ENCODE measurements at regions not wholly inside any gene's neighbourhood (a gene's known extent, or its start where the extent isn't known, plus 50 kb on each side); places are given as distances from the start of the nearest gene placed in this dataset.

GRCh38 chr2:167424803-167425755 is 536.8 kb downstream of the XIRP2 start:
- no peak for ATAC-seq
- DNase-seq: no peak
- intact Hi-C loops (cut with DNase I): no loop called here

GRCh38 chr2:167424221-167424620 is 535.9 kb downstream of the XIRP2 start:
- ATAC-seq (no peak), DNase-seq (no peak)
- intact Hi-C loops (cut with DNase I): no loop called here

- no peak for ATAC-seq
- DNase-seq: no peak
- intact Hi-C loops (cut with DNase I): no loop called here
Observed at GRCh38 chr2:167423731-167424130, 535.5 kb downstream of the XIRP2 start.

- intact Hi-C loops (cut with DNase I): no loop called here
- ATAC-seq: no peak
- no peak for DNase-seq
Observed at GRCh38 chr2:167420211-167420610, 531.9 kb downstream of the XIRP2 start.

- intact Hi-C loops (cut with DNase I): no loop called here
- DNase-seq (no peak), ATAC-seq (no peak)
Observed at GRCh38 chr2:167415068-167415467, 526.8 kb downstream of the XIRP2 start.

- intact Hi-C loops (cut with DNase I): no loop called here
- ATAC-seq (no peak), DNase-seq (no peak)
Observed at GRCh38 chr2:167411367-167411766, 523.1 kb downstream of the XIRP2 start.

GRCh38 chr2:167406558-167406957 is 518.3 kb downstream of the XIRP2 start:
- ATAC-seq: no peak
- DNase-seq: no peak
- intact Hi-C loops (cut with DNase I): no loop called here

GRCh38 chr2:167404627-167405284 is 516.5 kb downstream of the XIRP2 start:
- intact Hi-C loops (cut with DNase I): no loop called here
- DNase-seq (no peak), ATAC-seq (no peak)

- intact Hi-C loops (cut with DNase I): no loop called here
- ATAC-seq (no peak), DNase-seq (no peak)
Observed at GRCh38 chr2:167401309-167401708, 513.0 kb downstream of the XIRP2 start.

GRCh38 chr2:167400546-167400945 is 512.3 kb downstream of the XIRP2 start:
- intact Hi-C loops (cut with DNase I): no loop called here
- no peak for ATAC-seq
- no peak for DNase-seq

GRCh38 chr2:167398873-167399272 is 510.6 kb downstream of the XIRP2 start:
- no peak for DNase-seq
- intact Hi-C loops (cut with DNase I): no loop called here
- no peak for ATAC-seq

- intact Hi-C loops (cut with DNase I): no loop called here
- no peak for ATAC-seq
- no peak for DNase-seq
Observed at GRCh38 chr2:167388901-167389300, 500.6 kb downstream of the XIRP2 start.

- intact Hi-C loops (cut with DNase I): no loop called here
- no peak for DNase-seq
Observed at GRCh38 chr2:167388497-167388896, 500.2 kb downstream of the XIRP2 start.

GRCh38 chr2:167386694-167387093 is 498.4 kb downstream of the XIRP2 start:
- intact Hi-C loops (cut with DNase I): no loop called here
- no peak for ATAC-seq
- no peak for DNase-seq

More at GRCh38 chr2:167388497-167388896, 500.2 kb downstream of the XIRP2 start:
- no peak for ATAC-seq

- DNase-seq (no peak), ATAC-seq (no peak)
- intact Hi-C loops (cut with DNase I): no loop called here
Observed at GRCh38 chr2:167383610-167384194, 495.4 kb downstream of the XIRP2 start.

- intact Hi-C loops (cut with DNase I): no loop called here
- ATAC-seq (no peak), DNase-seq (no peak)
Observed at GRCh38 chr2:167381349-167381748, 493.1 kb downstream of the XIRP2 start.

GRCh38 chr2:167380555-167380954 is 492.3 kb downstream of the XIRP2 start:
- no peak for DNase-seq
- intact Hi-C loops (cut with DNase I): no loop called here
- no peak for ATAC-seq

GRCh38 chr2:167380094-167380493 is 491.8 kb downstream of the XIRP2 start:
- DNase-seq (no peak), ATAC-seq (no peak)
- intact Hi-C loops (cut with DNase I): no loop called here

- DNase-seq (no peak), ATAC-seq (no peak)
- intact Hi-C loops (cut with DNase I): no loop called here
Observed at GRCh38 chr2:167369083-167369482, 480.8 kb downstream of the XIRP2 start.

- DNase-seq: no peak
- intact Hi-C loops (cut with DNase I): no loop called here
- ATAC-seq: no peak
Observed at GRCh38 chr2:167368371-167368770, 480.1 kb downstream of the XIRP2 start.

All from left cardiac atrium (tissue), 4 donors.